HUES64 (cell line): ENCODE measurements at regions not wholly inside any gene's neighbourhood (a gene's known extent, or its start where the extent isn't known, plus 50 kb on each side); places are given as distances from the start of the nearest gene placed in this dataset.

ENCODE experiments used
- H3K27ac ChIP-seq: 2 replicates; pipeline ENCODE4 v1.7.0; 2013; ENCODE audit warnings: low read depth, low read length, inconsistent platforms
- H3K27me3 ChIP-seq: 2 replicates; pipeline ENCODE4 v1.6.1; 2013; ENCODE audit warnings: mild to moderate bottlenecking, low read length; ENCODE audit not compliant: insufficient read depth
- H3K36me3 ChIP-seq: 2 replicates; pipeline ENCODE4 v1.6.1; 2013; ENCODE audit warnings: mild to moderate bottlenecking, low read length; ENCODE audit not compliant: insufficient read depth
- H3K4me1 ChIP-seq: 2 replicates; pipeline ENCODE4 v1.6.1; 2013; ENCODE audit warnings: mild to moderate bottlenecking, low read length, moderate library complexity; ENCODE audit not compliant: insufficient read depth
- H3K4me3 ChIP-seq: 2 replicates; pipeline ENCODE4 v1.5.1; 2013; ENCODE audit warnings: mild to moderate bottlenecking, low read length, moderate library complexity
- H3K9ac ChIP-seq: 2 replicates; pipeline ENCODE4 v1.6.1; 2013; ENCODE audit warnings: mild to moderate bottlenecking, low read depth, low read length
- H3K9me3 ChIP-seq: 2 replicates; pipeline ENCODE4 v1.6.1; 2013; ENCODE audit warnings: low read depth, low read length; ENCODE audit not compliant: insufficient read depth
- whole genome bisulfite sequencing: fragments of 150-250, 120-280 bp; methylation state at CpG from one replicate; pipeline ENCODE4 v1.1.7; 2013; ENCODE audit warnings: missing lambda C conversion rate; 5-methylcytosine and 5-hydroxymethylcytosine counted together

DNA sequence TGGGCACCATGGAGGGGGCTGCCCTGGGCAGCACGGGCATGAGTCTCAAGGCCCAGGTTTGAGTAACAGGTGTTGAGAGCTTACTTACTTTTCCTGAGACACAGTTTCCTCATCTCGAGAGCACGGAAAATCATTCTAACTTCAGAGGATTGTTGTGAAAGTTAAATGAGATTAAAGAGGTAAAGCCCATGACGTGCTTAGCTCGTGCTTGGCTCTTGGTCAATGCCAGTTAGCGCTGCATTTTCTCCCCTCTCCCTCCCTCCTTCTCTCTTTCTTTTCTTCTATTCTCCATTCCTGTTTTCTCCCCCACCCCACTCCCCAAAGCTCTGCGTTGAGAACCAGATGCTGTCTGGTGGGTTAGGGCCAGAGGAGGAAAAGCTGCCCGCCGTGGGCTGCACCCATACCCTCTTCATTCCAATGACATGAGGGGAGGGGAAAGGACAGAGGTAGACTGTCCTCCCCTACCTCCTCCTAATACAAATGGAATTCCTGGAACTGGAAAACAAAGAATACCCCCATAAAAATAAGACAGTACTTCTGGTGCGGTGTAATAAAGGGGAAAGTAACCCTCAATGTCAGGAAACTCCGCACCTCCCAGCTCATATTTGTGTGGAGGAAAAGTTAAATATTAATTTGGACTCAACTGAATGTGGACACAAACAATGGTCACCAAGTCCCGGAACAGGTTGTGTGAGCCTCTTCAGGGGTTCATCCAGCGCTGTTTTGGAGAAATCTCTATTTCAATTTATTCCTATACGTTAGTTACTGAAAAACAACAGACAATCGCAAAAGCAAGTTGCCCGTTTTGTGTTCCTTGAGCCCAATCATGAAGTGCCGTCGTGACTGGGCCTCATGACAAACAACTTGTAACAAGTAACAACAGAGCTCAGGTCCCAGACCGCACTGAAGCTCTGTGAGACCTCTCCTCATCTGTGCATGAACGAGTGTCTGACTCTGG lies 54.8 kb upstream of the B3GAT1 start:
- peaks cover 14% of the 10 kb centered on the region for H3K4me1 ChIP-seq
- H3K4me3 ChIP-seq = no peak overlapping the region

DNA sequence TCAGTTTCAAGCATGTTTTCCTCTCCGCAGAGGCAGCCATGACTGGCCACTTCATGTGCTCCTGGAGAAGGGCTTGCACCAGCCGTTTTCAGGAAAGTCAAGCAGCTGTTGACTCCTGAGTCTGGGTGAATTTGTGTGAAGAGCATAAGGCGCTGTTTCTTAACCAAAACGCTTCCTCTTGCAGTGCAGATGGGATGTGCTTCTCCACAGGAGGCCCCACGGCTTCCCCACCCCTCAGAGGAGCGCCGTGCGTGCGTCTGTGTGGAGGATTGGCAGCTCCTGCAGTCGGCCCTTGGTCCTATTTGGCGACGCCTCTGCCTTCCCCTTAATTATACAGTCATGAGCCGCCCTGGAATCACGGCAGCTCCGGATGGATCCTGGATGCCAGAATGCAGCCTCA lies 54.1 kb upstream of the B3GAT1 start:
- Histone ChIP-seq H3K9ac (no peak overlapping the region), H3K4me3 (no peak overlapping the region), H3K36me3 (no peaks in the 10 kb centered on the region), H3K9me3 (no peaks in the 10 kb centered on the region), H3K27ac (no peak overlapping the region), H3K27me3 (0 out of 2 replicates have a peak, but pooled peaks cover 18% of the 10 kb centered on the region), H3K4me1 (peaks cover 14% of the 10 kb centered on the region)
- 13% methylated on average over 15 of the region's 15 CpGs for WGBS

More for the DNA sequence above, 54.8 kb upstream of the B3GAT1 start:
- WGBS = 76% methylated on average over 17 of the region's 20 CpGs
- Histone ChIP-seq H3K27ac (no peak overlapping the region), H3K9me3 (no peaks in the 10 kb centered on the region), H3K36me3 (no peaks in the 10 kb centered on the region), H3K9ac (no peak overlapping the region), H3K27me3 (0 out of 2 replicates have a peak, but pooled peaks cover 18% of the 10 kb centered on the region)

GRCh38 chr11:134464981-134465730 lies 53.1 kb upstream of the B3GAT1 start:
- peaks cover 14% of the 10 kb centered on the region for H3K4me1 ChIP-seq
- no peak overlapping the region for H3K9ac ChIP-seq
- no peaks in the 10 kb centered on the region for H3K9me3 ChIP-seq
- no peak overlapping the region for H3K4me3 ChIP-seq
- whole genome bisulfite sequencing = 91% methylated on average over 13 of the region's 13 CpGs
- 0 out of 2 replicates have a peak, but pooled peaks cover 18% of the 10 kb centered on the region for H3K27me3 ChIP-seq
- H3K36me3 ChIP-seq = no peaks in the 10 kb centered on the region
- H3K27ac ChIP-seq = no peak overlapping the region

DNA sequence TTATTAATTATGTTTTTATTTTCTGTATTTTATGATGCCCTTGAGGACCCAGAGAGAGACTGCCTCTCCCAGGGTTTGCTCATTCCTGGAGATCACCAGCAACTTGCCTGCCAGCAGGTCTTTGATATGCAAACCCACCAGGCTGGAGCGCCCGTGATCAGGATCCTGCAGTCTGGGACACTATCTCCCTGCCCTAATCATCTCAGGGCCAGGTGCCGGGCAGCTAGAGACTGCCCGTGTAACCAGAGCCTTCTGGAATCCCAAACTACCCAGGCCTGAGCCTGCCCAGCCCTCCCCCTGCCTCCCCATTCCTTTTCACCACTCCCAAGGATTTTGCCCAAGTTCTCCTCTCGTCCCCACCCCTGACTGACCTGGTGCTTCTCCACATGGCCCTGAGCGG lies 52.2 kb upstream of the B3GAT1 start:
- Histone ChIP-seq H3K9me3 (no peaks in the 10 kb centered on the region), H3K36me3 (no peaks in the 10 kb centered on the region), H3K27me3 (0 out of 2 replicates have a peak, but pooled peaks cover 18% of the 10 kb centered on the region), H3K9ac (no peak overlapping the region), H3K4me1 (peaks cover 14% of the 10 kb centered on the region), H3K27ac (no peak overlapping the region), H3K4me3 (no peak overlapping the region)
- 46% methylated on average over 6 of the region's 6 CpGs for WGBS

DNA sequence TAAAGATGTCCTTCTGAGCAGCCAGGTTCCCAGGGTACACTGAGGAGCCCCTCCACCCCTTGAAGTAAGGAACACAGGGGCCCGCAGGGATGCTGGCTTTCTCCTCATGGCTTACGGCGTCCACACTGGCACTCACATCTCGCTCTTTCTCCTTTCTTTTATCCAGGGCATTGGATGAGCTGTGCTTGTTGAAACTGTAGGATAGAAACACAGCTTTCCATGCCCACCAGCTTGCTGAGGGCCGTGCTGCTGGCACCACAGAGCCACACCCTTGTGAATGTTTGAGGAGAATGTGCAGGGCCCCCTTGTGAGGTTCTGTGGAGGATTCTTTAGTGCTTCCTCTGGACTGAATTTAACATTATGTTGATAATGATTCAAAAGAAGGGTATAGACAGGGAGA lies 51.7 kb upstream of the B3GAT1 start:
- H3K9ac ChIP-seq = no peak overlapping the region
- peaks cover 14% of the 10 kb centered on the region for H3K4me1 ChIP-seq
- H3K4me3 ChIP-seq = no peak overlapping the region
- H3K27ac ChIP-seq = no peak overlapping the region
- H3K9me3 ChIP-seq = no peaks in the 10 kb centered on the region
- H3K27me3 ChIP-seq = 0 out of 2 replicates have a peak, but pooled peaks cover 18% of the 10 kb centered on the region
- H3K36me3 ChIP-seq = no peaks in the 10 kb centered on the region
- WGBS = 83% methylated on average over 5 of the region's 5 CpGs
